ENCODE measurements at regions not wholly inside any gene's neighbourhood (a gene's known extent, or its start where the extent isn't known, plus 50 kb on each side); places are given as distances from the start of the nearest gene placed in this dataset.

- ChIA-PET CTCF (no interaction called here), POLR2A (no interaction called here)
- ATAC-seq (ENCODE audit: poor library complexity) (no peak), DNase-seq (no peak)
- H3K4me1 Mint-ChIP-seq (ENCODE audit: low read depth), result no peaks in the 10 kb centered on the region
- intact Hi-C loops (cut with DNase I, micrococcal nuclease), result no loop called here
- H3K27ac ChIP-seq (ENCODE audit: low read depth in 1 of 2, low read length in 2 of 2), result no peak overlapping the region
- no peaks in the 10 kb centered on the region for H3K9me3 ChIP-seq (ENCODE audit: control insufficient read depth in 1 of 2, insufficient read depth in 1 of 2, low read length in 2 of 2)
- no peak overlapping the region for H3K27ac Mint-ChIP-seq
- no peak overlapping the region for H3K4me3 Mint-ChIP-seq
- no peaks in the 10 kb centered on the region for H3K36me3 Mint-ChIP-seq (ENCODE audit: low read depth)
- no peaks in the 10 kb centered on the region for H3K4me1 ChIP-seq (ENCODE audit: insufficient read depth, low read length)
- H3K9me3 Mint-ChIP-seq, result no peaks in the 10 kb centered on the region
- no peaks in the 10 kb centered on the region for H3K27me3 ChIP-seq (ENCODE audit: control insufficient read depth in 1 of 2, insufficient read depth in 2 of 2, low read length in 2 of 2)
- no peak for TF ChIP-seq CTCF (IDR thresholded peaks at IDR 0.05)
- H3K4me3 ChIP-seq (ENCODE audit: low read length), result no peak overlapping the region
- H3K27me3 Mint-ChIP-seq, result no peaks in the 10 kb centered on the region
- no peaks in the 10 kb centered on the region for H3K36me3 ChIP-seq (ENCODE audit: insufficient read depth, low read length)
Observed at GRCh38 chr3:105040026-105040622, 326.6 kb upstream of the ALCAM start.

GRCh38 chr3:105042586-105042985, 324.1 kb upstream of the ALCAM start:
- no peak for TF ChIP-seq CTCF (IDR thresholded peaks at IDR 0.05)
- POLR2A ChIA-PET, result no interaction called here

GRCh38 chr3:105051111-105051510, 315.6 kb upstream of the ALCAM start:
- no peaks in the 10 kb centered on the region for H3K36me3 Mint-ChIP-seq (ENCODE audit: low read depth)
- Histone ChIP-seq H3K9me3 (ENCODE audit: control insufficient read depth in 1 of 2, insufficient read depth in 1 of 2, low read length in 2 of 2) (no peaks in the 10 kb centered on the region), H3K4me3 (ENCODE audit: low read length) (no peak overlapping the region), H3K27ac (ENCODE audit: low read depth in 1 of 2, low read length in 2 of 2) (no peak overlapping the region), H3K4me1 (ENCODE audit: insufficient read depth, low read length) (no peaks in the 10 kb centered on the region), H3K27me3 (ENCODE audit: control insufficient read depth in 1 of 2, insufficient read depth in 2 of 2, low read length in 2 of 2) (no peaks in the 10 kb centered on the region), H3K36me3 (ENCODE audit: insufficient read depth, low read length) (no peaks in the 10 kb centered on the region)
- intact Hi-C loops (cut with DNase I, micrococcal nuclease), result no loop called here
- H3K27me3 Mint-ChIP-seq, result no peaks in the 10 kb centered on the region
- no peak overlapping the region for H3K27ac Mint-ChIP-seq
- DNase-seq (no peak), ATAC-seq (ENCODE audit: poor library complexity) (no peak)
- ChIA-PET CTCF (no interaction called here), POLR2A (no interaction called here)
- H3K4me3 Mint-ChIP-seq, result no peak overlapping the region
- no peak for TF ChIP-seq CTCF (IDR thresholded peaks at IDR 0.05)
- peaks cover 2% of the 10 kb centered on the region for H3K9me3 Mint-ChIP-seq
- no peaks in the 10 kb centered on the region for H3K4me1 Mint-ChIP-seq (ENCODE audit: low read depth)

More at GRCh38 chr3:105042586-105042985, 324.1 kb upstream of the ALCAM start:
- H3K27ac ChIP-seq (ENCODE audit: low read depth in 1 of 2, low read length in 2 of 2), result no peak overlapping the region
- ATAC-seq (ENCODE audit: poor library complexity), result no peak
- H3K9me3 ChIP-seq (ENCODE audit: control insufficient read depth in 1 of 2, insufficient read depth in 1 of 2, low read length in 2 of 2), result no peaks in the 10 kb centered on the region
- Mint-ChIP-seq H3K36me3 (ENCODE audit: low read depth) (no peaks in the 10 kb centered on the region), H3K27ac (no peak overlapping the region), H3K4me1 (ENCODE audit: low read depth) (no peaks in the 10 kb centered on the region), H3K27me3 (no peaks in the 10 kb centered on the region), H3K4me3 (no peak overlapping the region), H3K9me3 (no peaks in the 10 kb centered on the region)
- H3K27me3 ChIP-seq (ENCODE audit: control insufficient read depth in 1 of 2, insufficient read depth in 2 of 2, low read length in 2 of 2), result no peaks in the 10 kb centered on the region
- no peaks in the 10 kb centered on the region for H3K4me1 ChIP-seq (ENCODE audit: insufficient read depth, low read length)
- intact Hi-C loops (cut with DNase I, micrococcal nuclease), result no loop called here
- no peak for DNase-seq
- no peak overlapping the region for H3K4me3 ChIP-seq (ENCODE audit: low read length)
- H3K36me3 ChIP-seq (ENCODE audit: insufficient read depth, low read length), result no peaks in the 10 kb centered on the region
- CTCF ChIA-PET, result interaction anchor here (0.7 kb wide), 1 partner anchor 840 kb away, joined by 3 read pairs; no protein-coding TSS in a partner anchor
